Progenitor cell of endocrine pancreas (in vitro differentiated cells): ENCODE measurements at regions not wholly inside any gene's neighbourhood (a gene's known extent, or its start where the extent isn't known, plus 50 kb on each side); places are given as distances from the start of the nearest gene placed in this dataset.
"Not testable (repeated sequence)": the region's sequence is repeated elsewhere in the genome, so short reads cannot be mapped to it uniquely, and the experiment has no call there.

ENCODE experiments used
- DNase-seq: peaks from one replicate; pipeline ENCODE4 v3.0.0; 2021; ENCODE audit warnings: low spot score; ENCODE audit not compliant: unreplicated experiment
- H3K27ac Mint-ChIP-seq: 2 replicates; pipeline ENCODE4 v1.8.0; 2021; ENCODE audit warnings: mild to moderate bottlenecking, moderate library complexity, mixed read lengths
- H3K27me3 Mint-ChIP-seq: 2 replicates; pipeline ENCODE4 v1.8.0; 2021; ENCODE audit warnings: mixed read lengths
- H3K36me3 Mint-ChIP-seq: 2 replicates; pipeline ENCODE4 v1.8.0; 2022; ENCODE audit warnings: mixed read lengths; ENCODE audit not compliant: insufficient read depth
- H3K4me1 Mint-ChIP-seq: 2 replicates; pipeline ENCODE4 v1.8.0; 2021; ENCODE audit warnings: low read depth, mixed read lengths
- H3K4me3 Mint-ChIP-seq: 2 replicates; pipeline ENCODE4 v1.8.0; 2021; ENCODE audit warnings: low read depth, mild to moderate bottlenecking, moderate library complexity, mixed read lengths
- H3K9me3 Mint-ChIP-seq: 2 replicates; pipeline ENCODE4 v1.8.0; 2021; ENCODE audit warnings: low read depth, mixed read lengths
- CTCF ChIP-seq: fragments of 200-600 bp; sonication (generic); IDR thresholded peaks from one replicate; pipeline ENCODE4 v1.5.0; 2021; ENCODE audit warnings: antibody characterized with exemption, mild to moderate bottlenecking; ENCODE audit not compliant: unreplicated experiment

GRCh38 chr4:112953262-112953661 lies 96.2 kb upstream of the ANK2 start:
- no peak for DNase-seq
- Mint-ChIP-seq H3K27ac (no peak overlapping the region), H3K36me3 (no peaks in the 10 kb centered on the region)

GRCh38 chr4:112954286-112954685 lies 95.2 kb upstream of the ANK2 start:
- DNase-seq: no peak
- Mint-ChIP-seq H3K27ac (no peak overlapping the region), H3K36me3 (no peaks in the 10 kb centered on the region), H3K4me3 (no peak overlapping the region), H3K27me3 (no peaks in the 10 kb centered on the region), H3K9me3 (no peaks in the 10 kb centered on the region), H3K4me1 (no peaks in the 10 kb centered on the region)
- no peak for TF ChIP-seq CTCF

More at GRCh38 chr4:112953262-112953661, 96.2 kb upstream of the ANK2 start:
- H3K4me1 Mint-ChIP-seq: no peaks in the 10 kb centered on the region
- no peaks in the 10 kb centered on the region for H3K9me3 Mint-ChIP-seq
- TF ChIP-seq CTCF: no peak
- no peak overlapping the region for H3K4me3 Mint-ChIP-seq
- no peaks in the 10 kb centered on the region for H3K27me3 Mint-ChIP-seq

- Mint-ChIP-seq H3K4me1 (no peaks in the 10 kb centered on the region), H3K27me3 (no peaks in the 10 kb centered on the region), H3K27ac (no peak overlapping the region), H3K9me3 (no peaks in the 10 kb centered on the region), H3K36me3 (no peaks in the 10 kb centered on the region), H3K4me3 (no peak overlapping the region)
- DNase-seq: no peak
- TF ChIP-seq CTCF: no peak
Measured at GRCh38 chr4:112956484-112956896, 93.0 kb upstream of the ANK2 start.

GRCh38 chr4:112957764-112958163 lies 91.7 kb upstream of the ANK2 start:
- DNase-seq, H3K4me1 Mint-ChIP-seq, H3K27ac Mint-ChIP-seq, H3K36me3 Mint-ChIP-seq, H3K27me3 Mint-ChIP-seq, H3K9me3 Mint-ChIP-seq, H3K4me3 Mint-ChIP-seq: not testable (repeated sequence)

GRCh38 chr4:112966701-112967488 lies 82.6 kb upstream of the ANK2 start:
- DNase-seq: no peak
- Mint-ChIP-seq H3K4me1 (no peaks in the 10 kb centered on the region), H3K27me3 (no peaks in the 10 kb centered on the region), H3K36me3 (no peaks in the 10 kb centered on the region), H3K4me3 (no peak overlapping the region), H3K27ac (no peak overlapping the region), H3K9me3 (peaks cover 4% of the 10 kb centered on the region)
- TF ChIP-seq CTCF: no peak

- no peak overlapping the region for H3K27ac Mint-ChIP-seq
Measured at GRCh38 chr4:112968451-112969159, 80.8 kb upstream of the ANK2 start.

More at GRCh38 chr4:112968451-112969159, 80.8 kb upstream of the ANK2 start:
- Mint-ChIP-seq H3K4me1 (no peaks in the 10 kb centered on the region), H3K9me3 (peaks cover 4% of the 10 kb centered on the region), H3K4me3 (no peak overlapping the region), H3K36me3 (no peaks in the 10 kb centered on the region), H3K27me3 (no peaks in the 10 kb centered on the region)
- DNase-seq: no peak
- no peak for TF ChIP-seq CTCF
